ENCODE measurements at regions not wholly inside any gene's neighbourhood (a gene's known extent, or its start where the extent isn't known, plus 50 kb on each side); places are given as distances from the start of the nearest gene placed in this dataset.

GRCh38 chr13:37226971-37227370, 121.5 kb upstream of the CSNK1A1L start:
- no peak for TF ChIP-seq POLR2A (IDR thresholded peaks at IDR 0.05)
- TF ChIP-seq, protein P1, sequence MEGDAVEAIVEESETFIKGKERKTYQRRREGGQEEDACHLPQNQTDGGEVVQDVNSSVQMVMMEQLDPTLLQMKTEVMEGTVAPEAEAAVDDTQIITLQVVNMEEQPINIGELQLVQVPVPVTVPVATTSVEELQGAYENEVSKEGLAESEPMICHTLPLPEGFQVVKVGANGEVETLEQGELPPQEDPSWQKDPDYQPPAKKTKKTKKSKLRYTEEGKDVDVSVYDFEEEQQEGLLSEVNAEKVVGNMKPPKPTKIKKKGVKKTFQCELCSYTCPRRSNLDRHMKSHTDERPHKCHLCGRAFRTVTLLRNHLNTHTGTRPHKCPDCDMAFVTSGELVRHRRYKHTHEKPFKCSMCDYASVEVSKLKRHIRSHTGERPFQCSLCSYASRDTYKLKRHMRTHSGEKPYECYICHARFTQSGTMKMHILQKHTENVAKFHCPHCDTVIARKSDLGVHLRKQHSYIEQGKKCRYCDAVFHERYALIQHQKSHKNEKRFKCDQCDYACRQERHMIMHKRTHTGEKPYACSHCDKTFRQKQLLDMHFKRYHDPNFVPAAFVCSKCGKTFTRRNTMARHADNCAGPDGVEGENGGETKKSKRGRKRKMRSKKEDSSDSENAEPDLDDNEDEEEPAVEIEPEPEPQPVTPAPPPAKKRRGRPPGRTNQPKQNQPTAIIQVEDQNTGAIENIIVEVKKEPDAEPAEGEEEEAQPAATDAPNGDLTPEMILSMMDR (IDR thresholded peaks at IDR 0.05): no peak

All from right lobe of liver (tissue), 4 donors.